GM23338 (cell line): ENCODE measurements at regions not wholly inside any gene's neighbourhood (a gene's known extent, or its start where the extent isn't known, plus 50 kb on each side); places are given as distances from the start of the nearest gene placed in this dataset.

Source experiments
- CREB1 ChIP-seq: fragments of 250-450 bp; sonication (Bioruptor Pico); IDR thresholded peaks from 2 replicates; pipeline ENCODE4 v1.5.0; 2020; ENCODE audit warnings: low read depth, mild to moderate bottlenecking, moderate library complexity
- CTCF ChIP-seq, 2 experiments: fragments of 200-600 bp in 1 of 2; sonication (generic) in 1 of 2; conservative IDR thresholded peaks; 2 replicates each; pipeline versions ENCODE4 v1.5.1 to v1.6.1; 2016 to 2017; ENCODE audit warnings: antibody characterized with exemption in 2 of 2, low read depth in 2 of 2, mild to moderate bottlenecking in 2 of 2, moderate library complexity in 1 of 2
- ETS1 ChIP-seq: IDR thresholded peaks from 2 replicates; pipeline ENCODE4 v1.6.1; 2016; ENCODE audit warnings: antibody characterized with exemption
- EZH2 ChIP-seq: fragments of 200-600 bp; sonication (generic); IDR thresholded peaks from one replicate; pipeline ENCODE4 v1.8.0; 2017; ENCODE audit warnings: antibody characterized with exemption, mild to moderate bottlenecking, low read depth; ENCODE audit not compliant: unreplicated experiment
- EZH2phosphoT487 ChIP-seq: fragments of 200-600 bp; sonication (generic); IDR thresholded peaks from one replicate; pipeline ENCODE4 v1.8.1; 2018; ENCODE audit warnings: antibody characterized with exemption; ENCODE audit not compliant: unreplicated experiment
- JUNB ChIP-seq: IDR thresholded peaks from one replicate; pipeline ENCODE4 v1.6.1; 2016; ENCODE audit warnings: antibody characterized with exemption; ENCODE audit not compliant: unreplicated experiment
- POLR2AphosphoS5 ChIP-seq: IDR thresholded peaks from 2 replicates; pipeline ENCODE4 v1.6.1; 2016; ENCODE audit warnings: antibody characterized with exemption, low read depth
- REST ChIP-seq: IDR thresholded peaks from one replicate; pipeline ENCODE4 v1.6.1; 2018; ENCODE audit warnings: antibody characterized with exemption; ENCODE audit not compliant: unreplicated experiment
- ZNF331 ChIP-seq: fragments of 250-450 bp; sonication (Bioruptor Pico); IDR thresholded peaks from 2 replicates; pipeline ENCODE4 v1.5.0; 2020; ENCODE audit warnings: low read depth, mild to moderate bottlenecking, moderate library complexity
- ZNF462 ChIP-seq: fragments of 250-450 bp; sonication (Bioruptor Pico); IDR thresholded peaks from 2 replicates; pipeline ENCODE4 v1.5.0; 2020; ENCODE audit warnings: mild to moderate bottlenecking, moderate library complexity

GRCh38 chr3:110904520-110904890, 167.1 kb upstream of the NECTIN3 start:
- TF ChIP-seq CTCF (conservative IDR thresholded peaks at IDR 0.05; ENCODE audit: low read depth in 2 of 2) (no peak), POLR2AphosphoS5 (no peak), JUNB (no peak), REST (no peak), EZH2 (no peak), EZH2phosphoT487 (no peak), ETS1 (no peak), ZNF462 (CRISPR knock-in tag) (no peak), ZNF331 (CRISPR knock-in tag) (no peak), CREB1 (CRISPR knock-in tag) (no peak)
